GM23248 (cell line): ENCODE measurements at regions not wholly inside any gene's neighbourhood (a gene's known extent, or its start where the extent isn't known, plus 50 kb on each side); places are given as distances from the start of the nearest gene placed in this dataset.

Experiments used
- EZH2 ChIP-seq: fragments of 200-600 bp; sonication (generic); IDR thresholded peaks from 2 replicates; pipeline ENCODE4 v1.6.1; 2018; ENCODE audit warnings: antibody characterized with exemption, mild to moderate bottlenecking; ENCODE audit not compliant: insufficient read depth, poor library complexity, severe bottlenecking
- EZH2phosphoT487 ChIP-seq: fragments of 200-600 bp; sonication (generic); IDR thresholded peaks from 2 replicates; pipeline ENCODE4 v1.6.1; 2018; ENCODE audit warnings: antibody characterized with exemption, moderate library complexity, mild to moderate bottlenecking, low read depth; ENCODE audit not compliant: insufficient read depth

DNA sequence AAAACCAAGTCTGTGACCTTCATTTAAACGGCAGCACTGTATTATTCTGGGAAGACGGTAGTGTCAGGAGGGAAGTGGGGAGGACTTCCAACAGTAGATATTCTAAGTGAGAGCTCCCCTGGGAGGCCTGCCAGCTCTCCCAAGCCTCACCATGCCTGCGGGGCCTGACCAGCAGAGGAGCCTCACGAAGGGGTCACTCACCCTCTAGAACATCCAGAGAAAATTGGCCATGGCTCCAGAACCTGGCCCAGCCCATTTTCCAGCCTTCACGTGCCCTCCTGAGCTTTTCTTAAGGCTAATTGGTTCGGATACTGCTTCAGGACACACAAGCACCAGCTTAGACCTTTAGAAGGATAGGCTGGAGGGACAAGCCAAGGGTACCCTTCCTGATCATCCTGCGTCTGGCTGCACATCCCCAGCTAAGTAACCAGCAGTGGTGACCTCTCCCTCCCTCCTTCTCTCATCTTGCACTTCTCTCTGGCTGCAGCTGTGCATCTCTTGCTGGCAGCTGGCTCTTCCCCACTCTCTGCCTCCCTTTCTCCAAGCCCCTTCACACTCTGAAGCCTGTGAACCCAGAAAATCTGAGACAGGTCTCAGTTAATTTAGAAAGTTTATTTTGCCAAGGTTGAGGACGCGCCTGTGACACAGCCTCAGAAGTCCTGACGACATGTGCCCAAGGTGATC, 120.1 kb upstream of the PKDCC start:
- no peak for TF ChIP-seq EZH2phosphoT487
- TF ChIP-seq EZH2 = no peak
